H7 (cell line): ENCODE measurements at regions not wholly inside any gene's neighbourhood (a gene's known extent, or its start where the extent isn't known, plus 50 kb on each side); places are given as distances from the start of the nearest gene placed in this dataset.
"Not testable (repeated sequence)": the region's sequence is repeated elsewhere in the genome, so short reads cannot be mapped to it uniquely, and the experiment has no call there.

Experiments used
- DNase-seq: peaks from one replicate; pipeline ENCODE4 v3.0.0; 2012
- H3K27me3 ChIP-seq: 2 replicates; pipeline ENCODE4 v1.6.0; 2011; ENCODE audit warnings: mild to moderate bottlenecking, low read length; ENCODE audit not compliant: control insufficient read depth, insufficient read depth
- H3K36me3 ChIP-seq: replicated peaks from 2 replicates; pipeline ENCODE4 v1.5.1; 2011; ENCODE audit warnings: low read length; ENCODE audit not compliant: control insufficient read depth, insufficient read depth
- H3K4me3 ChIP-seq: 2 replicates; pipeline ENCODE4 v1.5.1; 2011; ENCODE audit warnings: low read depth, mild to moderate bottlenecking, control low read depth, low read length, moderate library complexity; ENCODE audit not compliant: insufficient read depth

DNA sequence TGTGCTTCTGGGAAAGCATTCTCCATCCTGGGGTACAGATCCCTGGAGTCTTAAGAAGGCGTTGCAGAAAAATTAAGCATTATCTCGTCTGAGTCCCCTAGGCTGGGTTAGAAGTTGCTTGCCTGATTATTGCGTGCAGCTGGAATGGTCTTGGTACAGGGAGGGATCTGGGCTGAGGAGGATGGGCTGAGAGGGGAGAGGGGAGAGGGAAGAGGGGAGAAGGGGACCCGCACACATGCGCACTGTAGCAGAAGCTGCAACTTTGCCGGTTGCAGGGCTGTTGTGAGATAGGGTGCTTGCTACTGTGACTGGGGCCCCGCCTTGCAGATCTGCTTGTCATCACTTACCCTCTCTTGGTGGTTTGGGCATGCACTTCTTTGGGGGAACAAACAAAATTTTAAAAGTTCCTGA, 316.8 kb downstream of the DLEU7 start:
- H3K36me3 ChIP-seq = no peaks in the 10 kb centered on the region

GRCh38 chr13:50527188-50527587, 316.3 kb downstream of the DLEU7 start:
- Histone ChIP-seq H3K36me3 (no peaks in the 10 kb centered on the region), H3K27me3 (no peaks in the 10 kb centered on the region), H3K4me3 (no peak overlapping the region)
- DNase-seq = no peak

More for the DNA sequence above, 316.8 kb downstream of the DLEU7 start:
- DNase-seq = no peak
- no peak overlapping the region for H3K4me3 ChIP-seq
- H3K27me3 ChIP-seq = no peaks in the 10 kb centered on the region

DNA sequence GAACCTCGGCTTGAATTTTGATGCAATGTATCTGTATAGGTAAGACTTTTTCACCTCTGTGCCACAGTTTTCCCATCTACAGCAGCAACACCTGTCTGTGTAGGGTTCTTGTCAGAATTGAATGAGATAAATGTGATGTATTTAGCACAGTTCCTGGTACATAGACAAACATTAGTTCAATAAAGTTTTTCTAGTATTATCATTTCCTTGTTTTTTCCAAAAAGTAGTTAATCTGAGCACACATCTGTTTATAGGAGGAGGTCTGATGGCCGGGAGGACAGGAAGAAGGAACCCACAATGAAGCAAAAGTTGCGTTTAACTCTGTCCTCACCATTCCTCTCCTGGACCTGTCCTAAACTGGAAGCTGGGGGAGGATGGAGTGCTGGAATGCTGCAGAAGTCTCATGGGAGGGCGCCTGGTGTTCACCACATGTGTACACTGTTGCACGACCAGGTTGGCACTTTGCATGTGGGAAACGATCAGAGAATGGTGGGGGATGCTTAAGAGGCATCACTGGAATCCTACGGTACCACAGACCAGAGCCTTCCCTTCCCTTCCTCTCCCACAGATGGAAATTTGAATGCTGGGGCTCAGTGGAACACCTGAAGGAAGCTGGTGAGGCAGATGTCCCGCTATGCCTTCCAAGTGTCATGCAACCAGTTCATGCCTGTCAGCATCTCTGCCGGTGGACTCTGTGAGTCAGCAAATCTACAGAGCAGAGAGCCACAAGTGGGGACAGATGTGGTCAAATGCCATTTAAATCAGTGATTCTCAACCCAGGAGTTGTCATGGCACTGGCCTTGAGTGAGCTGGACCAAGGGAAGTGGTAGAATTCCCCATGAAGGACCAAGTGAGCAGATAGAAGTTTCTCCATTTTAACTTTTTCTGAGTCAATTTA, 315.6 kb downstream of the DLEU7 start:
- Histone ChIP-seq H3K36me3 (no peaks in the 10 kb centered on the region), H3K4me3 (no peak overlapping the region), H3K27me3 (no peaks in the 10 kb centered on the region)
- no peak for DNase-seq

- no peak for DNase-seq
- Histone ChIP-seq H3K4me3 (no peak overlapping the region), H3K36me3 (no peaks in the 10 kb centered on the region)
Measured at GRCh38 chr13:50529154-50529882, 314.2 kb downstream of the DLEU7 start.

DNA sequence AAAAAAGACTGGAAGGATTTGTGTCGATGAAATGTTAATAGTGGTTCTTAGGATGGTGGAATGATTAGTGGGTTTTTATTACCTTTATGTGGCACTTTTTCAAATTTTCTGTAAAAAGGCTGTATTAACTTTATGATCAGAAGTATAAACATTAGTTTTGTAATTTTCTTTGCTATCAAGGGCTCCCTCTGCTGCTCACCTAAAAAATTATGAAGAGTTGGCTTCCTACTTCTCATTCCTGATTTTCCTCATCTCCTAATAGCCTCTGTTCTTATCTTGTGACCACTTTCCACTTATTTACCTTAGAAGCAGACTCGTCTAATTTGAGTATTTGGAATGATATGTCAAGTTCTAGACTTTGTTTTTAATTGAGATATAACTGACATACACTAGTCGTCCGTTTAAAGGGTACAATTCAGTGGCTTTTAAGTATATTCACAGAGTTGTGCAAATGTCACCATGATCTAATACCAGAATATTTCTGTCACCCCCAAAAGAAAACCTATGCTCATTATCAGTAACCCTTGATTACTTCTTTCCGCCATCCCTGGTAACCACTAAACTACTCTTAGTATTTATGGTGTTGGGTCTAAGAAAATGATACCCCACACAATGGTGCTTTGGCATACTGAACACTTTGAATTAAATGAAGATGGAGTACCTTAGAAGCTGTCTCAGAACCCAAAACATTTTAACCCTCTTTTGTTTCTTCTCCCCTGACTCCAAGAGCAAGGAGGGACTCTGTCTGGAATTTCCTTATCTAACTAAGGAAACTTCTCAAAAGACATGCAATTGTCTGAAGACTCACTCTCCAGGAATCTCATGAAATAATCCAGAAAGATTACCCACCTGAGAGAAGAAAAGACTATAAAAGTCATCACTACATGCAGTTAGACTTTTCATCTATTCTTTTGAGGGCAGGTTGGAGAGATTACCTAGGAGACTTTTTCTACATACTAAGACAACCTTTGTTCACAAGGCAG, 311.3 kb downstream of the DLEU7 start:
- no peaks in the 10 kb centered on the region for H3K36me3 ChIP-seq
- no peak overlapping the region for H3K4me3 ChIP-seq
- no peaks in the 10 kb centered on the region for H3K27me3 ChIP-seq
- no peak for DNase-seq

More at GRCh38 chr13:50529154-50529882, 314.2 kb downstream of the DLEU7 start:
- H3K27me3 ChIP-seq = no peaks in the 10 kb centered on the region

GRCh38 chr13:50535050-50535449, 308.4 kb downstream of the DLEU7 start:
- H3K27me3 ChIP-seq = no peaks in the 10 kb centered on the region

DNA sequence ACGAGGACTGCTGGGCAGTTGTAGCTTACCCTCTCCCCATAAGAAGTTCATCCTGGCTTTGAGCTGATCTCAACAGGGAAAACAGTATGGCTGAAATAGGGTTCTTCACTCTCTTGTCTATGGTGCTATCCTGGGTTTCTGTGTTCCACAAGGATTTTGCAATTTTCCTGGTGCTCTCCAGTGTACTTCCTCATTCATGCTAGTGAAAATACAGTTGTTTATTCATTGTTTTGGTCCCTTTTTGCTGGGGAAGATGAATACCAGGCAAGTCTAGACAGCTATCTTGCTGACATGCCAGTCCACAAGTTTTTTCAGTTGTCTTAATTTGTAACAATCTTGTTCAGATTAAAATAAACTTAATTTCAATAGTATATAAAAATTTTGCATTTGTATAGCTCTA, 306.5 kb downstream of the DLEU7 start:
- no peaks in the 10 kb centered on the region for H3K27me3 ChIP-seq
- no peak for DNase-seq
- no peak overlapping the region for H3K4me3 ChIP-seq
- no peaks in the 10 kb centered on the region for H3K36me3 ChIP-seq

More at GRCh38 chr13:50535050-50535449, 308.4 kb downstream of the DLEU7 start:
- no peak for DNase-seq
- Histone ChIP-seq H3K36me3 (no peaks in the 10 kb centered on the region), H3K4me3 (no peak overlapping the region)

DNA sequence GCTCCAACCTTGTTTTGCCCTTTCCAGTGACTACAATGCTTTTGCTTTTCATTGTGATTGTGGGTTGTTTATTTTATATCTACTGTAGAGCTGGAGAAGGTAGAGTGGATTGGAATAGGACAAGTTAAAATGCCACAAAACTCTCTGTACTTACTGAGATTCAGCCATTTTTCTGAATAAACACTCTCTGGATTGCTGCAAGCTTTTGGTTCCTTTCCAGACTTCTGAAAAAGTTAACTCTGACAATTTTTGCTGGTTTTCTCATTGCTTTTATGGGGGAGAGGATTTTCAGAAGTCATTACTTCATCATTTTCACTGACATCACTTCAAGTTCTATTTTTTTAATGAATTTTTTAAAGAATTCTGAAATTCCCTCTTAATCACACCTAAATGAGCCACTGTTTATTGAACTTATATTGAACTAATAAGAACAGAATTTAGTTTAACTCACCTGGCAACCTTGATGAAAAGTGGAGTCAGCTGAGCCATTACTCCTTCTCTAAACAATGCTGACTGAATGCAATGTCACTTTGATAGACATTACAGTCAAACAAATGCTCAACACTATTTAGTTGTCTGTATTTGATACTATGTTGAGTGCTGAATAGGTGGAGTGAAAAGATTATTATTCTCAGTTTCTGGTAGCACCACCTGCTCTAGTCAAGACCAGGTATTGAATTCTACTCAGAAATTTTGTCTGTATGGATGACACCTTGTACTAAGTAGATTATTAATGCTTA, 303.5 kb downstream of the DLEU7 start:
- H3K36me3 ChIP-seq = no peaks in the 10 kb centered on the region
- H3K27me3 ChIP-seq = no peaks in the 10 kb centered on the region
- no peak for DNase-seq
- no peak overlapping the region for H3K4me3 ChIP-seq

DNA sequence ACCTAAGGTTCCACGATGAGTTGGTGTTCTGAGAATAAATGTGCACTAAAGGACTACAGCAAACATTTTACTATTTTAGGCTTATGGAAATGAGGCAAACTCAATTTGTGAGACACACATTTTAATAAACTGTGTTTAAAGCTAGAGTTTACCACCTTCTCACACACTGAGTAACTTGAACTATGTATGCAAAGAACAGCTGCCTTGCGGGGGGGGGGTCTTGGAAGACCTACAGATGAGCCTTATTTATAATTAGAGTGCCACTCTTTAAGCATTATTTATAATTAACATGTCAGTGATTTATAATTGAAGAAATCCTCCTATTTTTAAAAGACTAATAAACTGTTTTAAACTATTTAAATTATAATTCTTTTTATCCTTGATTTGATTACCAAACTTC, 300.4 kb downstream of the DLEU7 start:
- H3K4me3 ChIP-seq = no peak overlapping the region
- DNase-seq = no peak
- H3K36me3 ChIP-seq = no peaks in the 10 kb centered on the region
- H3K27me3 ChIP-seq = no peaks in the 10 kb centered on the region

DNA sequence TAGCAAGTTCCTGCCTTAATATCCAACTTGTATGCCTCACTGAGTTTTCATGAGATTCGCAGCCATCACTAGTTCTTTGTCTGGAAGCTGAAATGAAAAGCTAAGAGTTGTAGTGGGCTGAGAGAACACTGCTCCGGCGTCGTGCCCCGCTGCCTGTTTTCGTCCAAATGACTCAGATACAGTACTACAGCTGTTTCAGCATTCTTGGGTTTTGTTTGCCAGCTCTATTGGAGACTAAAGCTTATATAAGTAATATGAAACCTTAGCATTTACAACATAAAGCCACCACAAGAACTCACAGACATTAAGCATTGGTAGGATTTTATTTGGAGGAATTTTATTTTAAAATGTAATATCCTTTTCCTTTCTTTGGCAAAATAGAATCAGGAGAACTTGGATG, 299.7 kb downstream of the DLEU7 start:
- Histone ChIP-seq H3K4me3 (no peak overlapping the region), H3K36me3 (no peaks in the 10 kb centered on the region), H3K27me3 (no peaks in the 10 kb centered on the region)
- DNase-seq = no peak

DNA sequence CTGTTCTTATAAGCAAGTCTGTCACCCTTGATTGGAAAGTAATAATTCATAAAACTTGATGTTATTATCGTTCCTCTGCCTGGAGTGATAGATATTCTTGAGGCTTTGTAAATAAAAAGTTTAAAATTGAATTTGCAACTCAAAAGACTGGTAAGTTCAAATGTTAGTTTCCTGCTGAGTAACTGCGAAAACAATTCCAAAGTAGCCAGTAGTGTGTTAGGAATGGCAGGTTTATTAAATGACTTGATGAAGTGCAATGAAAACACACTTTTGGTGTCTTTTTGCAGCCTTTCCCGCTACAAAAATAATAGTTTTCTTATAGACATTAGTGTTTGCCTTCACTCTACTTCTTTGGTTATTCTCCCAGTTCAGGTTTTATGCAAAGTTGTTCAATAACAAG, 299.3 kb downstream of the DLEU7 start:
- no peaks in the 10 kb centered on the region for H3K36me3 ChIP-seq
- H3K27me3 ChIP-seq = no peaks in the 10 kb centered on the region
- H3K4me3 ChIP-seq = no peak overlapping the region
- no peak for DNase-seq

DNA sequence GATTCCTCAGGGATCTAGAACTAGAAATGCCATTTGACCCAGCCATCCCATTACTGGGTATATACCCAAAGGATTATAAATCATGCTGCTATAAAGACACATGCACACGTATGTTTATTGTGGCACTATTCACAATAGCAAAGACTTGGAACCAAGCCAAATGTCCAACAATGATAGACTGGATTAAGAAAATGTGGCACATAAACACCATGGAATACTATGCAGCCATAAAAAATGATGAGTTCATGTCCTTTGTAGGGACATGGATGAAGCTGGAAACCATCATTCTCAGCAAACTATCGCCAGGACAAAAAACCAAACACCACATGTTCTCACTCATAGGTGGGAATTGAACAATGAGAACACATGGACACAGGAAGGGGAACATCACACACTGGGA, 296.3 kb downstream of the DLEU7 start:
- H3K4me3 ChIP-seq, H3K27me3 ChIP-seq, DNase-seq, H3K36me3 ChIP-seq: not testable (repeated sequence)

DNA sequence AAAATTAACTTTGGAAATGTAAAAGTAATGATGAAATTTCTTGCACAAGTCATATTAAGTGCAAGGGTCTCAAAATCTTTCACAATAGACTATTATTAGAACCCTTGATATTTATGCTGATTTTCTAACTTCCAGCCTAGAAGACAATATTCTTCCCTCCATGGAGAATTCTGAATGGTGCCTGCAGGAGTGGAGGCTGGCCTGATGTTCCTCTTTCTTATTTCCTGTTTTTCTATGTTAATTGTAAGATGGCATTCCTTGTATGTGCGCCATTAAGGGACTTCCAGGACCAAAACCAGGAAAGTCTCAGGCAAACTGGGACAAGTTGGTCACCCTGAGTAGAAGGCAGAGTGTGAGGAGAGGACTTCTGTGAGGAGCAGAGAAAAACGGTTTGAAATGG, 294.9 kb downstream of the DLEU7 start:
- DNase-seq = no peak
- no peaks in the 10 kb centered on the region for H3K27me3 ChIP-seq
- H3K4me3 ChIP-seq = no peak overlapping the region
- no peaks in the 10 kb centered on the region for H3K36me3 ChIP-seq
